WTC11 (cell line): ENCODE measurements at regions not wholly inside any gene's neighbourhood (a gene's known extent, or its start where the extent isn't known, plus 50 kb on each side); places are given as distances from the start of the nearest gene placed in this dataset.
A peak's percentile ranks its signal among the peaks of the same experiment; 100 is the strongest.

Experiments
- ATAC-seq: fragments of 200-7000 bp; cut with Tn5 transposase; 2 replicates; pipeline ENCODE4 v1.10.0; 2021; ENCODE audit warnings: mild to moderate bottlenecking, moderate library complexity
- CTCF ChIA-PET: fragments of 300-600 bp; sonication (Branson Sonifier 250); formaldehyde crosslinking; loops from one replicate; lab custom pipeline; 2021; ENCODE audit warnings: antibody characterized with exemption; lab: Charles Lee
- POLR2A ChIA-PET: fragments of 350-600 bp; sonication (Branson Sonifier 250); formaldehyde crosslinking; loops from one replicate; lab custom pipeline; 2021; ENCODE audit warnings: antibody characterized with exemption; lab: Charles Lee
- DNase-seq: peaks from one replicate; pipeline ENCODE4 v3.0.0; 2021; ENCODE audit warnings: low spot score
- H3K27ac Mint-ChIP-seq: 2 replicates; pipeline ENCODE4 v1.8.0; 2021; ENCODE audit warnings: mixed read lengths
- H3K27me3 Mint-ChIP-seq: 2 replicates; pipeline ENCODE4 v1.8.0; 2021; ENCODE audit warnings: low read depth, mild to moderate bottlenecking, moderate library complexity, mixed read lengths
- H3K36me3 Mint-ChIP-seq: 2 replicates; pipeline ENCODE4 v1.8.0; 2021; ENCODE audit warnings: mixed read lengths
- H3K4me1 Mint-ChIP-seq: 2 replicates; pipeline ENCODE4 v1.8.0; 2022; ENCODE audit warnings: mixed read lengths
- H3K4me3 Mint-ChIP-seq: 2 replicates; pipeline ENCODE4 v1.8.0; 2021; ENCODE audit warnings: mild to moderate bottlenecking, moderate library complexity, mixed read lengths
- H3K9me3 Mint-ChIP-seq: 2 replicates; pipeline ENCODE4 v1.8.0; 2021; ENCODE audit warnings: mixed read lengths
- ATF2 ChIP-seq: sonication (generic); formaldehyde crosslinking; IDR thresholded peaks from 2 replicates; pipeline ENCODE4 v1.8.1; 2022; ENCODE audit warnings: low read depth, missing genetic modification reagents, borderline replicate concordance
- EMX1 ChIP-seq: fragments of 250-450 bp; sonication (Bioruptor Pico); IDR thresholded peaks from 2 replicates; pipeline ENCODE4 v1.8.0; 2021; ENCODE audit warnings: mild to moderate bottlenecking
- ETV6 ChIP-seq: sonication (generic); formaldehyde crosslinking; IDR thresholded peaks from 2 replicates; pipeline ENCODE4 v1.8.1; 2022; ENCODE audit warnings: mild to moderate bottlenecking, missing genetic modification reagents
- GABPB1 ChIP-seq: sonication (generic); formaldehyde crosslinking; IDR thresholded peaks from 2 replicates; pipeline ENCODE4 v1.8.1; 2023; ENCODE audit warnings: mild to moderate bottlenecking, missing genetic modification reagents
- GRHL2 ChIP-seq: fragments of 250-450 bp; sonication (Bioruptor Pico); IDR thresholded peaks from 2 replicates; pipeline ENCODE4 v1.8.0; 2022; ENCODE audit warnings: mild to moderate bottlenecking, moderate library complexity; ENCODE audit not compliant: insufficient replicate concordance, severe bottlenecking
- GTF2I ChIP-seq: fragments of 250-450 bp; sonication (Bioruptor Pico); conservative IDR thresholded peaks from 2 replicates; pipeline ENCODE4 v1.4.0; 2021; ENCODE audit warnings: mild to moderate bottlenecking
- HMGA2 ChIP-seq: fragments of 250-450 bp; sonication (Bioruptor Pico); IDR thresholded peaks from 2 replicates; pipeline ENCODE4 v1.4.0; 2021; ENCODE audit warnings: mild to moderate bottlenecking, moderate library complexity
- IRF2 ChIP-seq: sonication (generic); formaldehyde crosslinking; IDR thresholded peaks from 2 replicates; pipeline ENCODE4 v1.8.0; 2022; ENCODE audit warnings: low read depth, missing genetic modification reagents, borderline replicate concordance
- JAZF1 ChIP-seq: fragments of 250-450 bp; sonication (Bioruptor Pico); IDR thresholded peaks from 2 replicates; pipeline ENCODE4 v1.9.0; 2021; ENCODE audit warnings: moderate library complexity, mild to moderate bottlenecking, inconsistent platforms
- MAX ChIP-seq: sonication (generic); formaldehyde crosslinking; IDR thresholded peaks from 2 replicates; pipeline ENCODE4 v1.8.0; 2022; ENCODE audit warnings: mild to moderate bottlenecking, missing genetic modification reagents
- MYBL2 ChIP-seq: sonication (generic); formaldehyde crosslinking; IDR thresholded peaks from 2 replicates; pipeline ENCODE4 v1.8.1; 2023; ENCODE audit warnings: mild to moderate bottlenecking, moderate library complexity, missing genetic modification reagents
- NFE2L1 ChIP-seq: sonication (generic); formaldehyde crosslinking; IDR thresholded peaks from 2 replicates; pipeline ENCODE4 v1.8.1; 2023; ENCODE audit warnings: missing genetic modification reagents
- SMAD3 ChIP-seq: sonication (generic); formaldehyde crosslinking; IDR thresholded peaks from 2 replicates; pipeline ENCODE4 v1.8.0; 2022; ENCODE audit warnings: missing genetic modification reagents, mild to moderate bottlenecking, borderline replicate concordance
- SOX15 ChIP-seq: fragments of 250-450 bp; sonication (Bioruptor Pico); IDR thresholded peaks from 2 replicates; pipeline ENCODE4 v1.9.0; 2021; ENCODE audit warnings: mild to moderate bottlenecking
- TEAD1 ChIP-seq: sonication (generic); formaldehyde crosslinking; IDR thresholded peaks from 2 replicates; pipeline ENCODE4 v1.8.0; 2022; ENCODE audit warnings: mild to moderate bottlenecking, missing genetic modification reagents
- ZNF138 ChIP-seq: sonication (generic); formaldehyde crosslinking; conservative IDR thresholded peaks from 2 replicates; pipeline ENCODE4 v1.8.1; 2022; ENCODE audit warnings: mild to moderate bottlenecking, moderate library complexity, missing genetic modification reagents
- ZNF219 ChIP-seq: sonication (generic); formaldehyde crosslinking; IDR thresholded peaks from 2 replicates; pipeline ENCODE4 v1.8.0; 2023; ENCODE audit warnings: missing genetic modification reagents, mild to moderate bottlenecking, borderline replicate concordance
- ZNF396 ChIP-seq: fragments of 250-450 bp; sonication (Bioruptor Pico); IDR thresholded peaks from 2 replicates; pipeline ENCODE4 v1.8.0; 2021; ENCODE audit warnings: mild to moderate bottlenecking, moderate library complexity, borderline replicate concordance
- ZNF671 ChIP-seq: fragments of 250-450 bp; sonication (Bioruptor Pico); IDR thresholded peaks from 2 replicates; pipeline ENCODE4 v1.8.0; 2021; ENCODE audit warnings: mild to moderate bottlenecking
- TF ChIP-seq, protein P1 (sequence below): sonication (generic); formaldehyde crosslinking; IDR thresholded peaks from 2 replicates; pipeline ENCODE4 v1.8.0; 2022; ENCODE audit warnings: mild to moderate bottlenecking, missing genetic modification reagents
- TF ChIP-seq, protein P2 (sequence below): fragments of 250-450 bp; sonication (Bioruptor Pico); IDR thresholded peaks from 2 replicates; pipeline ENCODE4 v1.8.0; 2021; ENCODE audit warnings: mild to moderate bottlenecking
- TF ChIP-seq, protein P3 (sequence below): fragments of 250-450 bp; sonication (Bioruptor Pico); conservative IDR thresholded peaks from 2 replicates; pipeline ENCODE4 v1.9.0; 2021; ENCODE audit warnings: mild to moderate bottlenecking

- Mint-ChIP-seq H3K27me3 (no peaks in the 10 kb centered on the region), H3K27ac (no peak overlapping the region), H3K4me1 (no peaks in the 10 kb centered on the region), H3K36me3 (no peaks in the 10 kb centered on the region), H3K9me3 (no peaks in the 10 kb centered on the region), H3K4me3 (no peak overlapping the region)
- no peak for TF ChIP-seq ZNF219 (CRISPR knock-in tag)
- DNase-seq (no peak), ATAC-seq (no peak)
- CTCF ChIA-PET: no interaction called here
- POLR2A ChIA-PET: no interaction called here
Observed at GRCh38 chr9:28410411-28410810, 837.1 kb upstream of the C9orf72 start.

DNA sequence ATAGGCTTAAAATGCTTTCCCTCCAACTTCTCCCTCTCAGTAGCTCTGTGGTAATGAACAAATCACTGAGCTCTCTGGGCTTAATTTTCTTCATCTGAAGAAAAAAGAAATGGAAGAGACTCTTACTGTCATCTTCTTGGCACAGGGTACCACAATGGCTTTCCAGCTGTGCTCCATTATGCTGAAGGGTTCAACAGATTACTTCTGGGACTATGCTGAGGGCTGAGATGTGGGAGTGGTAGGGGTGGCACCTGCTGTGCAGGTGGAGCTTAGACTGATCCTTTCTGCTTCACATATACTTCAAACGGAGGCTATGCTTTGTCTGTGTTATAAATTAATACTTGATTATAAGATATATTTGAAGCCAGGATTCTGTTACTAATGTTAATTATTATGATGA, 840.2 kb upstream of the C9orf72 start:
- H3K27ac Mint-ChIP-seq: no peak overlapping the region
- POLR2A ChIA-PET: no interaction called here
- CTCF ChIA-PET: no interaction called here

DNA sequence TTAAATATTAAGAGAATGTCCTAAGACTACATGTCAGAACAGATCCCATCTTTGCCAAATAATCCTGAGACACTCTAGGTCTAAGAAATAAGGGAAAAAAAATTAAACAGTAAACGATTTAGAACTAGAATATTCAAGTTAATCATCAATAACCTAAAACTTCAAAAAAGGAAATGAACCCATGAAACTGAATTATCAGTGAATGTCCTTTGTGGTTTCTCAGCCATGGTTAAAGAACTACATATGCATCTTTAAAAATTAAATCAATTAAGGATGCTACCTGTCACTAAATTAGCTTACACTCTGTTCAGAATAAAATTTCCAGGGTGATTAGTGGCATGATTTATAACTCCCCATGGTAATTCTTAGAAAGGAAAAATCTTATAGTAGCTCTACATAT, 850.0 kb upstream of the C9orf72 start:
- no peak for DNase-seq
- no peak for ATAC-seq
- H3K4me3 Mint-ChIP-seq: no peak overlapping the region
- CTCF ChIA-PET: no interaction called here
- no peak overlapping the region for H3K27ac Mint-ChIP-seq
- POLR2A ChIA-PET: no interaction called here
- no peak for TF ChIP-seq IRF2
- TF ChIP-seq, all 79 proteins: peak for 0
- Mint-ChIP-seq H3K9me3 (no peaks in the 10 kb centered on the region), H3K27me3 (no peaks in the 10 kb centered on the region), H3K4me1 (no peaks in the 10 kb centered on the region), H3K36me3 (no peaks in the 10 kb centered on the region)

More for the DNA sequence above, 840.2 kb upstream of the C9orf72 start:
- H3K27me3 Mint-ChIP-seq: no peaks in the 10 kb centered on the region
- no peaks in the 10 kb centered on the region for H3K36me3 Mint-ChIP-seq
- ATAC-seq: peak; percentile 41; the same call in 1 of the 2 replicates
- no peak for DNase-seq
- TF ChIP-seq GRHL2 (CRISPR knock-in tag): no peak
- no peak for TF ChIP-seq MYBL2 (CRISPR knock-in tag)
- TF ChIP-seq, protein P1, sequence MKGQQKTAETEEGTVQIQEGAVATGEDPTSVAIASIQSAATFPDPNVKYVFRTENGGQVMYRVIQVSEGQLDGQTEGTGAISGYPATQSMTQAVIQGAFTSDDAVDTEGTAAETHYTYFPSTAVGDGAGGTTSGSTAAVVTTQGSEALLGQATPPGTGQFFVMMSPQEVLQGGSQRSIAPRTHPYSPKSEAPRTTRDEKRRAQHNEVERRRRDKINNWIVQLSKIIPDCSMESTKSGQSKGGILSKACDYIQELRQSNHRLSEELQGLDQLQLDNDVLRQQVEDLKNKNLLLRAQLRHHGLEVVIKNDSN: no peak
- H3K4me3 Mint-ChIP-seq: no peak overlapping the region
- no peaks in the 10 kb centered on the region for H3K9me3 Mint-ChIP-seq
- H3K4me1 Mint-ChIP-seq: no peaks in the 10 kb centered on the region

GRCh38 chr9:28435456-28435855, 862.2 kb upstream of the C9orf72 start:
- no peaks in the 10 kb centered on the region for H3K9me3 Mint-ChIP-seq
- ChIA-PET POLR2A (no interaction called here), CTCF (no interaction called here)
- H3K4me1 Mint-ChIP-seq: peaks cover 8% of the 10 kb centered on the region
- TF ChIP-seq SOX15 (CRISPR knock-in tag) (no peak), MAX (CRISPR knock-in tag) (no peak), ZNF138 (CRISPR knock-in tag) (no peak), NFE2L1 (no peak), ZNF671 (no peak), SMAD3 (CRISPR knock-in tag) (no peak)
- TF ChIP-seq, protein P2, sequence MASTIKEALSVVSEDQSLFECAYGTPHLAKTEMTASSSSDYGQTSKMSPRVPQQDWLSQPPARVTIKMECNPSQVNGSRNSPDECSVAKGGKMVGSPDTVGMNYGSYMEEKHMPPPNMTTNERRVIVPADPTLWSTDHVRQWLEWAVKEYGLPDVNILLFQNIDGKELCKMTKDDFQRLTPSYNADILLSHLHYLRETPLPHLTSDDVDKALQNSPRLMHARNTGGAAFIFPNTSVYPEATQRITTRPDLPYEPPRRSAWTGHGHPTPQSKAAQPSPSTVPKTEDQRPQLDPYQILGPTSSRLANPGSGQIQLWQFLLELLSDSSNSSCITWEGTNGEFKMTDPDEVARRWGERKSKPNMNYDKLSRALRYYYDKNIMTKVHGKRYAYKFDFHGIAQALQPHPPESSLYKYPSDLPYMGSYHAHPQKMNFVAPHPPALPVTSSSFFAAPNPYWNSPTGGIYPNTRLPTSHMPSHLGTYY: no peak
- DNase-seq (no peak), ATAC-seq (peak; percentile 41)
- H3K4me3 Mint-ChIP-seq: no peak overlapping the region
- no peak overlapping the region for H3K27ac Mint-ChIP-seq
- H3K36me3 Mint-ChIP-seq: no peaks in the 10 kb centered on the region
- H3K27me3 Mint-ChIP-seq: no peaks in the 10 kb centered on the region

DNA sequence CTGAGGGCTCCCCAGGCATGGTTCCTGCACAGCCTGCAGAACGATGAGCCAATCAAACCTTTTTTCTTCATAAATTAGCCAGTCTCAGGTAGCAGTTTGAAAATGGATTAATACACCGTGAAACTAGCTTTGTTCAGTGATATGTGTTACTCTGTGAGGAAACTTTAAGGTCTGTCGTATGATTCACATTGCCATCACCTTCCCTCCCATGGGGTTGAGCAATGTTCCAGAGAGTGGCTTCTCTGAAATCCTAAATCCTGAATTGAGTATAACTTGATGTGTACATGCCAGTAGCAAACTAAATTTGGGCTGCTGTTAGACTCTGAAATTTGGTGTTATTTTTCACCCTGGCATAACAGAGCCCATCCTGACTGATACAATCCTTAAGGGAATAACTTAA, 866.4 kb upstream of the C9orf72 start:
- H3K4me3 Mint-ChIP-seq: no peak overlapping the region
- H3K9me3 Mint-ChIP-seq: peaks cover 12% of the 10 kb centered on the region
- ChIA-PET POLR2A (no interaction called here), CTCF (no interaction called here)
- H3K4me1 Mint-ChIP-seq: peaks cover 8% of the 10 kb centered on the region
- no peaks in the 10 kb centered on the region for H3K27me3 Mint-ChIP-seq
- no peak for ATAC-seq
- no peak for DNase-seq
- no peak overlapping the region for H3K27ac Mint-ChIP-seq
- H3K36me3 Mint-ChIP-seq: peaks cover 4% of the 10 kb centered on the region
- no peak for TF ChIP-seq ATF2
- TF ChIP-seq, protein P3, sequence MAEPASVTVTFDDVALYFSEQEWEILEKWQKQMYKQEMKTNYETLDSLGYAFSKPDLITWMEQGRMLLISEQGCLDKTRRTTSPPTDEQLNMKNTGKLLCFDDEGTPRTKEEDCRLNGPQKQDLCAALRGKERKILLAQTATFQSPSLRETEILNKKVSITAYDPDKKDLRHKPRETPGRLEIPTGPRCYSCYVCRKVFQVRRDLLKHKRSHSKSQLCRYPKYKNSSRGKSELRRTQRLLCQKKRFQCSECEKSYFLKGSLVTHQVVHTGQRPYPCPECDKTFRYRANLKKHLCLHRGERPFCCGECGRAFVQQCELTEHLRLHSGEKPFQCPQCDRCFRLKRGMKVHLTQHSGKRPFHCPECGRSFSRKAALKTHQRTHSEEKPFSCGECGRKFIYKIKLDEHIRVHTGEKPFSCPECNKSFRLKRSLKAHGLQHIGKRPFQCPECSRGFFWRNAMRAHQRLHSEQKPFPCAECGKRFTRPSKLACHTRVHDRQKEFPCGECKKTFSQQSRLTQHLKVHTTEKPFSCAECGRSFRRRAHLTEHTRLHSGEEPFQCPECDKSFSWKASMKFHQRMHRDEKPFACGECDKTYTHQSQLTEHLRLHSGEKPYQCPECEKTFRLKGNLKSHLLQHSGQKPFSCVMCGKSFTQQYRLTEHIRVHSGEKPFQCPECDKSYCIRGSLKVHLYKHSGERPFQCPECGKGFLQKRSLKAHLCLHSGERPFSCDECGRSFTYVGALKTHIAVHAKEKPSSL: no peak
- no peak for TF ChIP-seq GABPB1 (CRISPR knock-in tag)
- TF ChIP-seq TEAD1 (CRISPR knock-in tag): no peak
- no peak for TF ChIP-seq ZNF396
- no peak for TF ChIP-seq EMX1 (CRISPR knock-in tag)
- TF ChIP-seq ETV6: no peak
- no peak for TF ChIP-seq JAZF1 (CRISPR knock-in tag)
- no peak for TF ChIP-seq NFE2L1
- TF ChIP-seq HMGA2 (CRISPR knock-in tag): no peak
- no peak for TF ChIP-seq GTF2I (CRISPR knock-in tag)
- TF ChIP-seq, protein P1: no peak
